GM23248 (cell line): ENCODE measurements at regions not wholly inside any gene's neighbourhood (a gene's known extent, or its start where the extent isn't known, plus 50 kb on each side); places are given as distances from the start of the nearest gene placed in this dataset.

ENCODE experiments used
- EZH2 ChIP-seq: fragments of 200-600 bp; sonication (generic); IDR thresholded peaks from 2 replicates; pipeline ENCODE4 v1.6.1; 2018; ENCODE audit warnings: antibody characterized with exemption, mild to moderate bottlenecking; ENCODE audit not compliant: insufficient read depth, poor library complexity, severe bottlenecking
- EZH2phosphoT487 ChIP-seq: fragments of 200-600 bp; sonication (generic); IDR thresholded peaks from 2 replicates; pipeline ENCODE4 v1.6.1; 2018; ENCODE audit warnings: antibody characterized with exemption, moderate library complexity, mild to moderate bottlenecking, low read depth; ENCODE audit not compliant: insufficient read depth

DNA sequence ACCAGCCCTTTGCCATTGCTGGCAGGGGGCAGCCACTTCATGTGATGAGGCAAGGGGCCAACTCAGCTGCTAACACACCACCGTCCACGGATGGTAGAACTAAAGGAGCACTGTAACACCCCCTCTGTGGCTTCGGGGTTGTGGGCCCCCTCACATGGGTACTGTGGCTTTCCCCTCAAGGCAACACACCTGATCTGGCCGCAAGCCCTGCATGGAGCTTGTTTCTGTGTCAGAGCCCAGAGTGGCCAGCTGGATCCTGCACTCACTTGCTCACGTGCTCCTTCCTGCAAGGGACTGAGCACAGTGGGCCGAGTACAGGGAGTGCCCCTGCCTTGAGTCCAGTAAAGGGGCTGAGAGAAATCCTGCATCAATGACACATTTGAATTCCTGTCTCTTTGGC is 507.4 kb upstream of the SMC2 start:
- no peak for TF ChIP-seq EZH2phosphoT487
- TF ChIP-seq EZH2, result no peak
